SU-DHL-6 (cell line): ENCODE measurements at regions not wholly inside any gene's neighbourhood (a gene's known extent, or its start where the extent isn't known, plus 50 kb on each side); places are given as distances from the start of the nearest gene placed in this dataset.

ENCODE experiments used
- H2AFZ ChIP-seq: fragments of 200-600 bp; sonication (generic); 2 replicates; pipeline ENCODE4 v1.6.1; 2014; ENCODE audit warnings: low read depth, mild to moderate bottlenecking, moderate library complexity, mixed read lengths, antibody characterized with exemption, low read length; ENCODE audit not compliant: severe bottlenecking
- H3F3A ChIP-seq: fragments of 200-600 bp; shearing (Covaris generic); 2 replicates; pipeline ENCODE4 v1.6.0; 2016; ENCODE audit warnings: antibody characterized with exemption, mild to moderate bottlenecking; ENCODE audit not compliant: insufficient read depth
- H3K27ac ChIP-seq: fragments of 200-600 bp; sonication (generic); 2 replicates; pipeline ENCODE4 v1.5.1; 2016; ENCODE audit warnings: low read depth, mild to moderate bottlenecking, low read length, moderate library complexity, mixed read lengths
- H3K27me3 ChIP-seq: fragments of 200-600 bp; sonication (generic), shearing (Covaris generic); 2 replicates; pipeline ENCODE4 v1.6.0; 2014; ENCODE audit warnings: mild to moderate bottlenecking, low read length
- H3K36me3 ChIP-seq: fragments of 200-600 bp; sonication (generic); 2 replicates; pipeline ENCODE4 v1.6.1; 2014; ENCODE audit warnings: mild to moderate bottlenecking, low read length, mixed read lengths
- H3K4me2 ChIP-seq: fragments of 300-600, 200-600 bp; shearing (Covaris generic), sonication (generic); 2 replicates; pipeline ENCODE4 v1.6.0; 2014; ENCODE audit warnings: low read length, low read depth, mild to moderate bottlenecking; ENCODE audit not compliant: poor library complexity, severe bottlenecking
- H3K4me3 ChIP-seq: fragments of 200-600 bp; sonication (generic); 2 replicates; pipeline ENCODE4 v1.5.1; 2014; ENCODE audit warnings: antibody characterized with exemption, low read length, mild to moderate bottlenecking, mixed read lengths; ENCODE audit not compliant: insufficient read depth, poor library complexity, severe bottlenecking
- H3K79me2 ChIP-seq: fragments of 200-600 bp; sonication (generic); 2 replicates; pipeline ENCODE4 v1.6.1; 2014; ENCODE audit warnings: mild to moderate bottlenecking, low read length, moderate library complexity; ENCODE audit not compliant: insufficient read depth
- H3K9ac ChIP-seq: fragments of 200-600 bp; sonication (generic); 2 replicates; pipeline ENCODE4 v1.7.0; 2014; ENCODE audit warnings: mild to moderate bottlenecking, low read length
- H3K9me2 ChIP-seq: fragments of 200-600 bp; sonication (generic); replicated peaks from 2 replicates; pipeline ENCODE4 v1.6.1; 2014; ENCODE audit warnings: low read length; ENCODE audit not compliant: insufficient read depth
- H3K9me3 ChIP-seq: fragments of 200-600 bp; sonication (generic); 2 replicates; pipeline ENCODE4 v1.6.1; 2014; ENCODE audit warnings: low read length, mixed read lengths; ENCODE audit not compliant: insufficient read depth
- H4K20me1 ChIP-seq: fragments of 200-600 bp; sonication (generic); 2 replicates; pipeline ENCODE4 v1.6.1; 2014; ENCODE audit warnings: low read depth, mild to moderate bottlenecking, antibody characterized with exemption, low read length, moderate library complexity, mixed read lengths
- EZH2phosphoT487 ChIP-seq: fragments of 200-600 bp; sonication (generic), shearing (Covaris generic); conservative IDR thresholded peaks from 2 replicates; pipeline ENCODE4 v1.6.1; 2018; ENCODE audit warnings: mild to moderate bottlenecking, antibody characterized with exemption, low read length, moderate library complexity, mixed read lengths
- TF ChIP-seq, protein P1 (sequence below): fragments of 200-600 bp; sonication (generic); IDR thresholded peaks from one replicate; pipeline ENCODE4 v1.5.1; 2017; ENCODE audit warnings: antibody characterized with exemption, mild to moderate bottlenecking, low read length, moderate library complexity; ENCODE audit not compliant: insufficient read depth, poor library complexity, severe bottlenecking

DNA sequence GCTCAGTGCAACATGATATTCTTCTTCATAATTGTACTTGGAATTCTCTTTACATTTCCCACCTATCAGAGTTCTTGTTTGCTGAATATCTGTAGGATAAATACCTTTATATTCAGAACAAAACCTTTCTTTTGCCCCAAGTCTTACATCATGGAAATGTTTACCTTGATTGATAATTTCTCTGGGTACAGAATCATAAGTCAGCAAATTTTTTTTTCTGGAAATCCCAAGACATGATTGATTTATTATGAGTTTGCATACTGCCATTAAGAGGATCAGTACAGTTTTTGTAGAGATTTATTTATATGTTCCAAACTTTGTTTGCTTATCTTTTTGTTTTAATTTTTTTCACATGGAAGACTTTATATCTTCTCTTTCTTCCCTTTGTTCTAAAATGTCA, 699.8 kb upstream of the KIF2B start:
- H3K9me2 ChIP-seq = no peaks in the 10 kb centered on the region
- no peak overlapping the region for H3K4me2 ChIP-seq
- H2AFZ ChIP-seq = no peak overlapping the region
- no peaks in the 10 kb centered on the region for H4K20me1 ChIP-seq
- H3K27ac ChIP-seq = no peak overlapping the region
- H3K9me3 ChIP-seq = no peaks in the 10 kb centered on the region
- no peaks in the 10 kb centered on the region for H3K79me2 ChIP-seq
- H3K9ac ChIP-seq = no peak overlapping the region
- H3K4me3 ChIP-seq = no peak overlapping the region
- no peak for TF ChIP-seq EZH2phosphoT487
- TF ChIP-seq, protein P1, sequence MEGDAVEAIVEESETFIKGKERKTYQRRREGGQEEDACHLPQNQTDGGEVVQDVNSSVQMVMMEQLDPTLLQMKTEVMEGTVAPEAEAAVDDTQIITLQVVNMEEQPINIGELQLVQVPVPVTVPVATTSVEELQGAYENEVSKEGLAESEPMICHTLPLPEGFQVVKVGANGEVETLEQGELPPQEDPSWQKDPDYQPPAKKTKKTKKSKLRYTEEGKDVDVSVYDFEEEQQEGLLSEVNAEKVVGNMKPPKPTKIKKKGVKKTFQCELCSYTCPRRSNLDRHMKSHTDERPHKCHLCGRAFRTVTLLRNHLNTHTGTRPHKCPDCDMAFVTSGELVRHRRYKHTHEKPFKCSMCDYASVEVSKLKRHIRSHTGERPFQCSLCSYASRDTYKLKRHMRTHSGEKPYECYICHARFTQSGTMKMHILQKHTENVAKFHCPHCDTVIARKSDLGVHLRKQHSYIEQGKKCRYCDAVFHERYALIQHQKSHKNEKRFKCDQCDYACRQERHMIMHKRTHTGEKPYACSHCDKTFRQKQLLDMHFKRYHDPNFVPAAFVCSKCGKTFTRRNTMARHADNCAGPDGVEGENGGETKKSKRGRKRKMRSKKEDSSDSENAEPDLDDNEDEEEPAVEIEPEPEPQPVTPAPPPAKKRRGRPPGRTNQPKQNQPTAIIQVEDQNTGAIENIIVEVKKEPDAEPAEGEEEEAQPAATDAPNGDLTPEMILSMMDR = no peak
- H3K27me3 ChIP-seq = no peaks in the 10 kb centered on the region
- H3K36me3 ChIP-seq = no peaks in the 10 kb centered on the region
- no peaks in the 10 kb centered on the region for H3F3A ChIP-seq

DNA sequence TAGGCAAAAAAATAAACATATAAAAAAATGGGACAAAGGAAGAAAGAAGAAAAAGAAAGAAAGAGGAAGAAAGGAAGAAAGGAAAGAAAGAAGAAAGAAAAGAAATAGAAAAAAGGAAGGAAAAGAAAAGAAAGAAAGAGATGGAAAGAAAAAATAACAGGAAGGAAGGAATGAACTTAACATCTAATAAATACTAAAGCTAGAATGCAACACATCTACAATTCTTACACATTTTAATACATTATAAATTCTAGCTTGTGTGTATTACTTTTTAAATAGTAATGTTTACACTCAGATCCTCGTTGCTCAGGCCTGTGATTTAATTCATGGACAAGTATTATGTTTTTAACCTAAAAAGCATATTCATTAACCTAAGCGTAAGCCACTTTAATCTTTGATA, 703.0 kb upstream of the KIF2B start:
- Histone ChIP-seq H3K9ac (no peak overlapping the region), H3K9me2 (no peaks in the 10 kb centered on the region), H3K9me3 (no peaks in the 10 kb centered on the region), H2AFZ (no peak overlapping the region), H3K79me2 (no peaks in the 10 kb centered on the region), H3K36me3 (no peaks in the 10 kb centered on the region), H4K20me1 (no peaks in the 10 kb centered on the region), H3K4me3 (no peak overlapping the region), H3K27ac (no peak overlapping the region), H3F3A (no peaks in the 10 kb centered on the region), H3K4me2 (no peak overlapping the region), H3K27me3 (no peaks in the 10 kb centered on the region)
- TF ChIP-seq EZH2phosphoT487 = no peak
- TF ChIP-seq, protein P1 = no peak

DNA sequence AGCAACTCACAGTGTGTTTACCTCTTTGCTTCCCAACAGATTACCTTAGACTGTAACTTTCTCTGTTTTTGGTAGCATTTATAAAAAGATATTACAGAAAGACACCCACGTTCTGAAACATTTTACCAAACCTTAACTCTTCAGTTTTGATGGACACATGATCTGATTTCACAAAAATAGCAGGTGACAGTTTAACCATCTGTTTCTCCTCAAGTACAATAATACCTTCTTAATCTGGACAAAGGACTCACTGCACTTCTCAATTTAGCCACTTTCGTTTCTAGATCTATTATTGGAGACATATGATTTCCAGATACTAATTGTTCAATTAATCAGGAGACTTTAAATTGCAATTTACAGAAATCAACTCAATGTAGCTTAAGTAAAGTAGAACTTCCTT, 703.8 kb upstream of the KIF2B start:
- H3K9me3 ChIP-seq = no peaks in the 10 kb centered on the region
- H3K27me3 ChIP-seq = no peaks in the 10 kb centered on the region
- H3K9me2 ChIP-seq = no peaks in the 10 kb centered on the region
- no peak overlapping the region for H3K9ac ChIP-seq
- H3K4me2 ChIP-seq = no peak overlapping the region
- H3K36me3 ChIP-seq = no peaks in the 10 kb centered on the region
- H2AFZ ChIP-seq = no peak overlapping the region
- no peaks in the 10 kb centered on the region for H3K79me2 ChIP-seq
- H3F3A ChIP-seq = no peaks in the 10 kb centered on the region
- H4K20me1 ChIP-seq = no peaks in the 10 kb centered on the region
- no peak overlapping the region for H3K4me3 ChIP-seq
- no peak overlapping the region for H3K27ac ChIP-seq
- TF ChIP-seq, protein P1 = no peak
- TF ChIP-seq EZH2phosphoT487 = no peak

DNA sequence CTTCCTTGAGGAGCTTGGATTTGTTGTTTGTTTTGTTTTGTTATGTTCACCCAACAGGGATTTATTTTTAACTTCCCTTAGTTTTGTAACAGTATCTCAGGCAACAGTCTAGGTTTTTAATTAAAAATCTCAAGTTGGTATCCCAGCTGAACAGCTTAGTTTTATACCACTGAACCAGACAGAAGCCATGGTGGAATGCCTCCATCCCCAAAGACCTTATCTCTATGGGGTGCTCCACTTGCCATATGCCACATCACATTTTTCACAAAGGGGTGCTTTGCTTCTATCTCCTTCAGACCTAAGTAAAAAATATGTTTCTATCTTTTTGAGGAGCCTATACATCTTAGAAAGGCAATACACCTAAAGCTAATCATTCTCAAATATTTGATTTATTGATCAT, 715.8 kb upstream of the KIF2B start:
- no peaks in the 10 kb centered on the region for H3K9me2 ChIP-seq
- TF ChIP-seq, protein P1 = no peak
- no peak for TF ChIP-seq EZH2phosphoT487
- no peaks in the 10 kb centered on the region for H4K20me1 ChIP-seq
- H3K27me3 ChIP-seq = no peaks in the 10 kb centered on the region
- no peak overlapping the region for H3K4me2 ChIP-seq
- no peaks in the 10 kb centered on the region for H3K9me3 ChIP-seq
- H3K4me3 ChIP-seq = no peak overlapping the region
- no peak overlapping the region for H3K27ac ChIP-seq
- H2AFZ ChIP-seq = no peak overlapping the region
- H3K79me2 ChIP-seq = no peaks in the 10 kb centered on the region
- H3K36me3 ChIP-seq = no peaks in the 10 kb centered on the region
- no peak overlapping the region for H3K9ac ChIP-seq
- H3F3A ChIP-seq = no peaks in the 10 kb centered on the region
